B cell (primary cell): ENCODE measurements at regions not wholly inside any gene's neighbourhood (a gene's known extent, or its start where the extent isn't known, plus 50 kb on each side); places are given as distances from the start of the nearest gene placed in this dataset.

ENCODE experiments used
- ATAC-seq: fragments of 200-7000 bp; cut with Tn5 transposase; one replicate; pipeline ENCODE4 v1.10.0; 2021; ENCODE audit warnings: low read depth, mild to moderate bottlenecking, moderate number of reproducible peaks, moderate library complexity
- CTCF ChIA-PET: fragments of 350-600 bp; sonication (Branson Sonifier 250); formaldehyde crosslinking; loops from one replicate; lab custom pipeline; 2021; ENCODE audit warnings: antibody characterized with exemption, inconsistent platforms; lab: Charles Lee
- POLR2A ChIA-PET: fragments of 350-600 bp; sonication (Branson Sonifier 250); formaldehyde crosslinking; loops from one replicate; lab custom pipeline; 2021; ENCODE audit warnings: antibody characterized with exemption; lab: Charles Lee
- DNase-seq: peaks from one replicate; pipeline ENCODE4 v3.0.0; 2013
- H2AFZ ChIP-seq: 2 replicates; pipeline ENCODE4 v1.6.1; 2012; ENCODE audit warnings: mild to moderate bottlenecking, low read depth, low read length; ENCODE audit not compliant: insufficient read depth, poor library complexity, severe bottlenecking
- H3K27ac ChIP-seq, 2 donors: 1 replicate in 1 of 2; 2 replicates in 1 of 2; pipeline ENCODE4 v1.5.1; 2012 to 2013; ENCODE audit warnings: low read length in 2 of 2, mild to moderate bottlenecking in 2 of 2, moderate library complexity in 1 of 2
- H3K27me3 ChIP-seq, 4 experiments: fragments of 200-600 bp in 1 of 4; sonication (generic) in 1 of 4; replicated peaks in 1 of 4; 1 replicate in 2 of 4; 2 replicates in 2 of 4; pipeline versions ENCODE4 v1.6.1 to v1.7.0; 2013 to 2016; ENCODE audit warnings: low read length in 3 of 4, mild to moderate bottlenecking in 2 of 4, mixed read lengths in 1 of 4, moderate library complexity in 1 of 4; ENCODE audit not compliant: insufficient read depth in 4 of 4, control insufficient read depth in 3 of 4; ENCODE audit errors: control extremely low read depth in 1 of 4
- H3K36me3 ChIP-seq, 2 experiments: replicated peaks in 1 of 2; 1 replicate in 1 of 2; 2 replicates in 1 of 2; pipeline versions ENCODE4 v1.6.1 to v1.7.1; 2013; ENCODE audit warnings: low read length in 1 of 2; ENCODE audit not compliant: insufficient read depth in 2 of 2, control insufficient read depth in 1 of 2; ENCODE audit errors: control extremely low read depth in 1 of 2, extremely low read depth in 1 of 2
- H3K4me1 ChIP-seq, 2 donors: fragments of 200-600 bp in 1 of 2; sonication (generic) in 1 of 2; 1 replicate in 1 of 2; 2 replicates in 1 of 2; pipeline versions ENCODE4 v1.5.1 to v1.6.1; 2013 to 2017; ENCODE audit warnings: low read length in 2 of 2; ENCODE audit not compliant: control insufficient read depth in 2 of 2, insufficient read depth in 2 of 2
- H3K4me2 ChIP-seq: replicated peaks from 2 replicates; pipeline ENCODE3; 2012; ENCODE audit warnings: mild to moderate bottlenecking, low read depth, low read length; ENCODE audit not compliant: poor library complexity, severe bottlenecking
- H3K4me3 ChIP-seq, 5 experiments: fragments of 200-600 bp in 1 of 5; sonication (generic) in 1 of 5; 1 replicate in 3 of 5; 2 replicates in 2 of 5; pipeline versions ENCODE4 v1.5.1 to v1.7.0; 2011 to 2016; ENCODE audit warnings: low read length in 4 of 5, mild to moderate bottlenecking in 4 of 5, low read depth in 2 of 5, control low read depth in 1 of 5, moderate library complexity in 1 of 5; ENCODE audit not compliant: insufficient read depth in 1 of 5; ENCODE audit errors: control extremely low read depth in 1 of 5, extremely low read depth in 1 of 5
- H3K79me2 ChIP-seq: fragments of 200-600 bp; sonication (generic); one replicate; pipeline ENCODE4 v1.6.0; 2016; ENCODE audit warnings: low read length; ENCODE audit not compliant: control insufficient read depth, insufficient read depth
- H3K9ac ChIP-seq: fragments of 200-600 bp; sonication (generic); 2 replicates; pipeline ENCODE4 v1.6.1; 2017; ENCODE audit warnings: mild to moderate bottlenecking, low read length, moderate library complexity
- H3K9me3 ChIP-seq, 3 donors: one replicate each; pipeline versions ENCODE4 v1.6.1 to v1.7.1; 2013; ENCODE audit warnings: low read length in 2 of 3; ENCODE audit not compliant: control insufficient read depth in 2 of 3, insufficient read depth in 1 of 3; ENCODE audit errors: control extremely low read depth in 1 of 3
- H4K20me1 ChIP-seq: 2 replicates; pipeline ENCODE4 v1.6.0; 2012; ENCODE audit warnings: mild to moderate bottlenecking, low read length; ENCODE audit not compliant: insufficient read depth, control insufficient read depth, poor library complexity, severe bottlenecking
- H3K27ac Mint-ChIP-seq: one replicate; pipeline ENCODE4 v1.8.0; 2021; ENCODE audit warnings: mixed read lengths
- H3K27me3 Mint-ChIP-seq: one replicate; pipeline ENCODE4 v1.8.0; 2021; ENCODE audit warnings: mixed read lengths
- H3K4me1 Mint-ChIP-seq: one replicate; pipeline ENCODE4 v1.8.0; 2021; ENCODE audit warnings: mixed read lengths
- H3K4me3 Mint-ChIP-seq: one replicate; pipeline ENCODE4 v1.8.0; 2021; ENCODE audit warnings: mixed read lengths
- H3K9me3 Mint-ChIP-seq: one replicate; pipeline ENCODE4 v1.8.0; 2022; ENCODE audit warnings: mixed read lengths; ENCODE audit not compliant: insufficient read depth
- EZH2 ChIP-seq: IDR thresholded peaks from 2 replicates; pipeline ENCODE4 v1.6.1; 2012; ENCODE audit warnings: borderline replicate concordance, low read depth, mild to moderate bottlenecking, moderate library complexity, low read length; ENCODE audit not compliant: insufficient read depth, poor library complexity, severe bottlenecking
- WGBS: methylation state at CpG from one replicate; pipeline ENCODE4 v1.1.5; 2013; ENCODE audit warnings: missing lambda C conversion rate; ENCODE audit not compliant: insufficient coverage; 5-methylcytosine and 5-hydroxymethylcytosine counted together
- intact Hi-C: fragments of 100-400 bp; cut with micrococcal nuclease; formaldehyde crosslinking; loops from one replicate; pipeline ENCODE4 v1.10.0; 2022
- TF ChIP-seq, protein P1 (sequence below): fragments of 200-600 bp; IDR thresholded peaks from one replicate; pipeline ENCODE4 v1.8.0; 2022; ENCODE audit warnings: antibody characterized with exemption, mild to moderate bottlenecking

DNA sequence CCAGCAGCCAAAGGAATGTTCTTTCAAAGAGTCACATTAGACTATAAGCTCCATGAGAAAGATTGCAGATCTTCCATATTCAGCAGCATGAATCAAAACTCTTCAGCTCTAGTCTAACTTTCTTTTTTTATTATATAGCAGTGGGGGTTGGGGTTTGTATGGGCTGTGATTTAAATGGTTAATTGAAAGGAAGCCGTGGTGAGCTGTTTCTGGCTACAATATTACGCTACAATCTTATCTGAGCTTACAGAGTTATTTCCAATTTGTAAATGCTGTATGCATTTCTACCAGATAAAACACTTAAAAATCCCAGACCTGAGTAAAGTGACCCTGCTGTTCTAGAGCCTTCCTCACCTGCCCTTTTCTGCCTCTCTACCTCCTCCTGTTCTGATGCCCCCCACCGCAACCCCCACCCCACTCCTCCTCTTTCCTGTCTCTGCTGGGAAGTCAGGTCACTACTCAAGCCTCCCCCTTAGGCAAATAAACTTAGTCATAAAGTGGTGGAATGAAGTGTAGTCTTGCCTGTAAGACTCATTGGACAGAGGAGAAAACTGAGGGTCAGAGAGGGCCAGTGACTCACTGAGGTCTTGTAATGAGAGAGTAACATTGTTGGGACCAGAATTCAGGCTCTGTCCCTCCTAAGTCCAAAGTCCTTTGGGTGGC lies 1089.5 kb downstream of the BCL11B start:
- Mint-ChIP-seq H3K4me1 (no peaks in the 10 kb centered on the region), H3K27me3 (no peaks in the 10 kb centered on the region), H3K27ac (no peak overlapping the region), H3K4me3 (no peak overlapping the region), H3K9me3 (no peaks in the 10 kb centered on the region)
- CTCF ChIA-PET = no interaction called here
- TF ChIP-seq, protein P1, sequence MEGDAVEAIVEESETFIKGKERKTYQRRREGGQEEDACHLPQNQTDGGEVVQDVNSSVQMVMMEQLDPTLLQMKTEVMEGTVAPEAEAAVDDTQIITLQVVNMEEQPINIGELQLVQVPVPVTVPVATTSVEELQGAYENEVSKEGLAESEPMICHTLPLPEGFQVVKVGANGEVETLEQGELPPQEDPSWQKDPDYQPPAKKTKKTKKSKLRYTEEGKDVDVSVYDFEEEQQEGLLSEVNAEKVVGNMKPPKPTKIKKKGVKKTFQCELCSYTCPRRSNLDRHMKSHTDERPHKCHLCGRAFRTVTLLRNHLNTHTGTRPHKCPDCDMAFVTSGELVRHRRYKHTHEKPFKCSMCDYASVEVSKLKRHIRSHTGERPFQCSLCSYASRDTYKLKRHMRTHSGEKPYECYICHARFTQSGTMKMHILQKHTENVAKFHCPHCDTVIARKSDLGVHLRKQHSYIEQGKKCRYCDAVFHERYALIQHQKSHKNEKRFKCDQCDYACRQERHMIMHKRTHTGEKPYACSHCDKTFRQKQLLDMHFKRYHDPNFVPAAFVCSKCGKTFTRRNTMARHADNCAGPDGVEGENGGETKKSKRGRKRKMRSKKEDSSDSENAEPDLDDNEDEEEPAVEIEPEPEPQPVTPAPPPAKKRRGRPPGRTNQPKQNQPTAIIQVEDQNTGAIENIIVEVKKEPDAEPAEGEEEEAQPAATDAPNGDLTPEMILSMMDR = no peak
- TF ChIP-seq EZH2 = no peak
- no peak for DNase-seq
- H3K27me3 ChIP-seq = no peaks in the 10 kb centered on the region
- intact Hi-C loops = no loop called here
- H3K36me3 ChIP-seq = no peaks in the 10 kb centered on the region
- peaks cover 0 to 5% (median 0%) of the 10 kb centered on the region in 3 donors for H3K9me3 ChIP-seq
- no peak for ATAC-seq
- H2AFZ ChIP-seq = no peak overlapping the region
- no peak overlapping the region for H3K4me2 ChIP-seq
- H3K27ac ChIP-seq = no peak overlapping the region
- POLR2A ChIA-PET = no interaction called here
- H3K79me2 ChIP-seq = no peaks in the 10 kb centered on the region
- no peak overlapping the region for H3K9ac ChIP-seq
- H3K4me3 ChIP-seq = no peak overlapping the region
- WGBS = no CpG with 5 or more reads among the region's 3 CpGs
- H4K20me1 ChIP-seq = no peaks in the 10 kb centered on the region
- no peaks in the 10 kb centered on the region for H3K4me1 ChIP-seq

DNA sequence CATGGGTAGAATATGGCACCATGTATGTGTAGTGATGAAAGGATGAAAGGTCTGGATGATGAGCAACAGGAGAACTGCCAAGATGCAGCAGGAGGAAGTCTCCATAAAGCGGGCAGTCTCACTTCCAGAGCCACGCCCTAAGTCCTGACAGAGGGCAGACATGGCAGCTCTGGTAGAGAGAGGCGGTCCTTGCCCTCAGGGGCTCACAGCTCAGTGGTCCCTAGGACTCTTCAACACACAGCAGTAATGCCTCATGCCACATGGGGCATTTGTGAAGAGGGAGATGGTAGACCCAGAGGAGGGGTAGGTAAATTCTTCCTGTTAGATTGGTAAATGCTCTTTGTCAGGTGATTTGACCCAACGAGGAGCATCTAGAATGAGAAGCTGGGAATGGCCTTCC lies 1088.4 kb downstream of the BCL11B start:
- Histone ChIP-seq H3K9me3 (peaks cover 0 to 4% (median 0%) of the 10 kb centered on the region in 3 donors), H2AFZ (no peak overlapping the region), H4K20me1 (no peaks in the 10 kb centered on the region), H3K4me3 (no peak overlapping the region), H3K9ac (no peak overlapping the region), H3K4me2 (no peak overlapping the region), H3K79me2 (no peaks in the 10 kb centered on the region), H3K27ac (no peak overlapping the region), H3K4me1 (no peaks in the 10 kb centered on the region), H3K36me3 (no peaks in the 10 kb centered on the region), H3K27me3 (no peaks in the 10 kb centered on the region)
- no peak overlapping the region for H3K27ac Mint-ChIP-seq
- ATAC-seq (no peak), DNase-seq (no peak)
- WGBS = 86% methylated on average over 4 of the region's 4 CpGs
- no peaks in the 10 kb centered on the region for H3K4me1 Mint-ChIP-seq
- no peak for TF ChIP-seq EZH2
- CTCF ChIA-PET = no interaction called here
- POLR2A ChIA-PET = no interaction called here
- H3K27me3 Mint-ChIP-seq = no peaks in the 10 kb centered on the region
- no peak overlapping the region for H3K4me3 Mint-ChIP-seq
- H3K9me3 Mint-ChIP-seq = no peaks in the 10 kb centered on the region
- intact Hi-C loops = no loop called here
